ENCODE measurements at regions not wholly inside any gene's neighbourhood (a gene's known extent, or its start where the extent isn't known, plus 50 kb on each side); places are given as distances from the start of the nearest gene placed in this dataset.

GRCh38 chr14:95024380-95024779 is 132.9 kb downstream of the DICER1 start:
- TF ChIP-seq, protein P1, sequence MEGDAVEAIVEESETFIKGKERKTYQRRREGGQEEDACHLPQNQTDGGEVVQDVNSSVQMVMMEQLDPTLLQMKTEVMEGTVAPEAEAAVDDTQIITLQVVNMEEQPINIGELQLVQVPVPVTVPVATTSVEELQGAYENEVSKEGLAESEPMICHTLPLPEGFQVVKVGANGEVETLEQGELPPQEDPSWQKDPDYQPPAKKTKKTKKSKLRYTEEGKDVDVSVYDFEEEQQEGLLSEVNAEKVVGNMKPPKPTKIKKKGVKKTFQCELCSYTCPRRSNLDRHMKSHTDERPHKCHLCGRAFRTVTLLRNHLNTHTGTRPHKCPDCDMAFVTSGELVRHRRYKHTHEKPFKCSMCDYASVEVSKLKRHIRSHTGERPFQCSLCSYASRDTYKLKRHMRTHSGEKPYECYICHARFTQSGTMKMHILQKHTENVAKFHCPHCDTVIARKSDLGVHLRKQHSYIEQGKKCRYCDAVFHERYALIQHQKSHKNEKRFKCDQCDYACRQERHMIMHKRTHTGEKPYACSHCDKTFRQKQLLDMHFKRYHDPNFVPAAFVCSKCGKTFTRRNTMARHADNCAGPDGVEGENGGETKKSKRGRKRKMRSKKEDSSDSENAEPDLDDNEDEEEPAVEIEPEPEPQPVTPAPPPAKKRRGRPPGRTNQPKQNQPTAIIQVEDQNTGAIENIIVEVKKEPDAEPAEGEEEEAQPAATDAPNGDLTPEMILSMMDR (IDR thresholded peaks at IDR 0.05; ENCODE audit: low read depth, low read length): no peak
- H3K4me3 ChIP-seq (replicated peaks in 1 of 2; ENCODE audit: low read depth in 2 of 2, low read length in 2 of 2): no peak overlapping the region
- no peak for DNase-seq (ENCODE audit: low read depth in 2 of 2)

- TF ChIP-seq, protein P1 (IDR thresholded peaks at IDR 0.05; ENCODE audit: low read depth, low read length): no peak
- no peak overlapping the region for H3K4me3 ChIP-seq (replicated peaks in 1 of 2; ENCODE audit: low read depth in 2 of 2, low read length in 2 of 2)
- DNase-seq (ENCODE audit: low read depth in 2 of 2): peak in 1 of 2 donors; percentile 5
Observed at GRCh38 chr14:95023886-95024285, 133.4 kb downstream of the DICER1 start.

- TF ChIP-seq, protein P1 (IDR thresholded peaks at IDR 0.05; ENCODE audit: low read depth, low read length): no peak
- no peak for DNase-seq (ENCODE audit: low read depth in 2 of 2)
- no peak overlapping the region for H3K4me3 ChIP-seq (replicated peaks in 1 of 2; ENCODE audit: low read depth in 2 of 2, low read length in 2 of 2)
Observed at GRCh38 chr14:95023115-95023514, 134.2 kb downstream of the DICER1 start.

DNA sequence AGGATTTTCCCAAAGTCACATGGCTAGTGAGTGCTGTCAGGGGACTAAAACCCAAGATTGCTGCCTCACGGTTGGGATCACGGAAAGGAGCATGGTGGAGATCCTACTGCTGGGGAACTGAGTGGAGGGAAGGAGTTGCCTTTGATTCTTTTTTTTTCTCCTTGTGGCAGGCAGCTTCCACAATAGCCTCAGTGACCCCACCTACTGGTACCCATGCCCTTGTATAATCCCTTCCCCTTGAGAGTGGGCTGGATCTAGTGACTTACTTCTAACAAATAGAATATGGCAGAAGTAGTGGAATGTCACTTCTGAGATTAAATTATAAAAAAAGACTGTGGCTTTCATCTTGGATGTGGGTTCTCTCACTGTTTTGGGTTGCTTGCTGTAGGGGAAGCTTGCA is 135.7 kb downstream of the DICER1 start:
- no peak for DNase-seq (ENCODE audit: low read depth in 2 of 2)
- TF ChIP-seq, protein P1 (IDR thresholded peaks at IDR 0.05; ENCODE audit: low read depth, low read length): no peak
- H3K4me3 ChIP-seq (replicated peaks in 1 of 2; ENCODE audit: low read depth in 2 of 2, low read length in 2 of 2): no peak overlapping the region

- no peak overlapping the region for H3K4me3 ChIP-seq (replicated peaks in 1 of 2; ENCODE audit: low read depth in 2 of 2, low read length in 2 of 2)
- peak in 1 of 2 donors; percentile 32 for DNase-seq (ENCODE audit: low read depth in 2 of 2)
- TF ChIP-seq, protein P1 (IDR thresholded peaks at IDR 0.05; ENCODE audit: low read depth, low read length): no peak
Observed at GRCh38 chr14:95018821-95019220, 138.5 kb downstream of the DICER1 start.

- H3K4me3 ChIP-seq (replicated peaks in 1 of 2; ENCODE audit: low read depth in 2 of 2, low read length in 2 of 2): no peak overlapping the region
- DNase-seq (ENCODE audit: low read depth in 2 of 2): no peak
- TF ChIP-seq, protein P1 (IDR thresholded peaks at IDR 0.05; ENCODE audit: low read depth, low read length): no peak
Observed at GRCh38 chr14:95015046-95015445, 142.3 kb downstream of the DICER1 start.

DNA sequence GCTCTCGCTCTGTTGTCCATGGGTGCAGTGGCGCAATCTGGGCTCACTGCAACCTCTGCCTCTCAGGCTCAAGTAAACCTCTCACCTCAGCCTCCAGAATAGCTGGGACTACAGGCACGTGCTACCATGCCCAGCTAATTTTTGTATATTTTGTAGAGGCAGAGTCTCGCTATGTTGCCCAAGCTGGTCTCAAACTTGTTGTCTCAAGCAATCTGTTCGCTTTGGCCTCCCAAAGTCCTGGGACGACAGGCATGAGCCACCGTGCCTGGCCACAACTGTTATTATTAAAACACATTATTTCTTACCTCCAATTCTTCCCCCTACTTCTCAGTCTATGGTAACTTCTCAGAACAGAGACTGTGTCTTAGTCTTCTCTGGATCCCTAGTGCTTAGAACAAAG is 143.3 kb downstream of the DICER1 start:
- no peak overlapping the region for H3K4me3 ChIP-seq (replicated peaks in 1 of 2; ENCODE audit: low read depth in 2 of 2, low read length in 2 of 2)
- DNase-seq (ENCODE audit: low read depth in 2 of 2): no peak
- TF ChIP-seq, protein P1 (IDR thresholded peaks at IDR 0.05; ENCODE audit: low read depth, low read length): no peak
